GM21447 (cell line): ENCODE measurements at regions not wholly inside any gene's neighbourhood (a gene's known extent, or its start where the extent isn't known, plus 50 kb on each side); places are given as distances from the start of the nearest gene placed in this dataset.
A peak's percentile ranks its signal among the peaks of the same experiment; 100 is the strongest.
"Not testable (repeated sequence)": the region's sequence is repeated elsewhere in the genome, so short reads cannot be mapped to it uniquely, and the experiment has no call there.

ENCODE experiments used
- ATAC-seq: cut with Tn5 transposase; IDR thresholded peaks from one replicate; pipeline ENCODE4 v1.9.1; 2021; ENCODE audit not compliant: unreplicated experiment

DNA sequence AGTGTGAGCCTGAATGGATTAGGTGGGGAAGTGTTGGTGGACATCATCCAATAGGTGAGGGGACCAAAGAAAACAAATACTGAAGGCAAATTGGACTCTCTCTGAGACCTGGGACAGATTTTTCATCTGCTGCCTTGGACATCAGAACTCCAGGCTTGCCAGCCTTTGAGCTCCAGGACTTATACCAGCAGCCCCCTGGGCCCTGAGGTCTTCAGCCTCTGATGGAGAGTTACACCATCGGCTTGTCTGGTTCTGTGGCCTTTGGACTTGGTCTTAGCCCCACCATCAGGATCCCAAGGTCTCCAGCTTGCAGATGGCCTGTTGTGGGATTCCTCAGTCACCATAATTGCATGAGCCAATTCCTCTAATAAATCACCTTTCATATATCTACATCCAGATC lies 80.8 kb upstream of the SLC8A3 start:
- no peak for ATAC-seq

DNA sequence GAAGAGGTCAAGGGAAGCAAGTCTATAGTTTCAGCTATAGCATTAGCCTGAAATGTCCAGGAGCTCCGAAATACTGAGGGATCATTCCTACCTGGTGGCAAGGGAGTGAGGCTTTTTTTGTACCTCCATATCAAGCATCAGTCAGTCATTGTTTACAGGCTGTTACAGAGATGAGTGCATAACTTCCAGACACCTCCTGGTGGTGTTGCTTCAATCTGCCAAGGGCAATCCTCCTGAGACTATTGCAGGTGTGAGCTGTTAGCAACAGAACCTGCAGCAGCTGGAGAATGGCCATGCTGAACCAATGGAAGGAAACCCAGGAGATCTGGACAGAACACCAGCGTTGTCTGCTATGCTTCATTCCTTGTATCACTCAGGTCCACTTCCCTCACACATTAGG lies 80.0 kb upstream of the SLC8A3 start:
- ATAC-seq: no peak

DNA sequence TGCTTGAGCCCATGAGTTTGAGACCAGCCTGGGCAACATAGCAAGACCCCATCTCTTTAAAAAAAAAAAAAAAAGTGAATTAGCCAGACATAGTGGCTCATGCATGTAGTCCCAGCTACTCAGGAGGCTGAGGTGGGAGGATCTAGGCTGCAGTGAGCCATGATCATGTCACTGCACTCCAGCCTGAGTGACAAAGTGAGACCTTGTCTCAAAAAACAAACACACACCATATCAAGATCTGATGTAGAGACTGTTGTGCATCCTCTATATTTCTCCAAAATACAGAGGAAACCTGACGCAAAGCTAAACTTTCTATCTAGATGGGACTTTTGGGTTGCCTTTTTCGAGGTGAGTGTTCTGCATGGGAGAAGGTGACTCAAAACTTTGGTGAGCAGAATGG lies 77.4 kb upstream of the SLC8A3 start:
- ATAC-seq: no peak

DNA sequence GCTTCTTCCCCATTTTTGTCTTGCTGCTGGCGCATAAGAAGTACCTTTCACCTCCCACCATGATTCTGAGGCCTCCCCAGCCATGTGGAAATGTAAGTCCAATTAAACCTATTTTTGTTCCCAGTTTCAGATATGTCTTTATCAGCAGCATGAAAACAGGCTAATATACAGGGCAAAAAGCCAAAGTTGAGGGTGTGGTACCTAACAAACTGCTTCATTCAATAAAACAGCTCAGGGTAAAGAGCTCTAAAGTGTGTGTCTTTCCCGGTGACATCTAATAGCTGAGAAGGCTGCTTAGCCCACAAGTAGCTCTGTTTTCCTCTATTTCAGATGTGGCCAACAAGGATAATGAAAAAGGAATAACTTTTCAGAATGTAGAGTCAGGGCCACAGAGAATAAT lies 76.7 kb upstream of the SLC8A3 start:
- ATAC-seq: no peak

DNA sequence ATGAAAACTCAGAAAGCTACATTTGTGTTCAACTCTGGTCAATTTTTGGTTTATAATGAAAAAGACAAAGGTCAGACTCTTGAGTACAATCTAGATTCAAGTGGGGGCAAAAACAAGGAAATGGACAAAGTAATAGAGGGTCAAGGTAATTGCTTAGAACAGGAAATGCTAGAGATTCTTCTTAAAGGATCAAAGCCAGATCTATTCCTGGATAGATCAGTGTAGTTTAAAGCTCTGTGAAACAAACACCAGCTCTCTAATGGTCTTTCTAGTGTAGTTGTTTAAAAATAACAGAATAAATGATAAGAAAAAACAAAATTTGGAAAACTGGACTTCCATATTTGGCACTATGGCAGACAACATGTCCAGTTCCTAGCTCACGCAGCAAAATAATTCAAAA lies 70.7 kb upstream of the SLC8A3 start:
- no peak for ATAC-seq

DNA sequence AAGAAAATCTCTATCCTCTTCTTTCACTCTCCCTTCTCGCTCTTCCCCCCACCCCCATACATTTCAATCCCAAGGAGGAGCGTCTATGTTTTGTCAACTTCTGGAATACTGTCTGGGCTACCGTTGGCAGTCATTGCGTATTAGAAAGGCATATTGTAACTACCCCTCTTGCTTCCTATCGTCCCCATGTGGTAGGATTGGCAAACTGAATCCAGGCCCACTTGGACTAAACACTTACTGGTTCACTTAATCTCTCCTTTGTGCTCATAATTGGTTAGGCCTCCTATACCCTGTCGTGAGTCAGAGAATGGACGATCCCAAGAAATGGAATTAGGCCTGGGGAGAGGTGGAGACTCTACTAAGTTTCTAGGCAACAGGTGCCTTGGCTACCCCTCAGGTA lies 68.8 kb upstream of the SLC8A3 start:
- no peak for ATAC-seq

DNA sequence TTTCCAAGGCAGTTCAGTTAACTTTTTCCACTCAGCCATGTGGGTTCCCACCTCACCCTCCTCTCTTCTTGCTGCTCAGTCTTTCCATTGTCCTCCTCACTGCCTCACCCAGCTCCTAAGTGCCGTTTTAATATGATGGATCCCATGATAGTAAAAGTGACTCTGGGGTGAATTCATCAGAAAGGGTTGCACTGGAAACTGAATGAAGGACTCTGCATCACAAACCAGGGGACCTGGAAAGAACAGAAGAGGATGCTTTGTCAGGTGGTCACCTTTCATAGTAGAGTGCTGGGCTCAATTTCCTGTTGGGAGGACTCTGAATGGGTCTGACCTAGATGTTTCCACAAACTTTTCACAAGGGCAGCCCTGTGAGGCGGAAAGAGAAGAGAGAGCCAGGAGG lies 67.8 kb upstream of the SLC8A3 start:
- ATAC-seq: no peak

DNA sequence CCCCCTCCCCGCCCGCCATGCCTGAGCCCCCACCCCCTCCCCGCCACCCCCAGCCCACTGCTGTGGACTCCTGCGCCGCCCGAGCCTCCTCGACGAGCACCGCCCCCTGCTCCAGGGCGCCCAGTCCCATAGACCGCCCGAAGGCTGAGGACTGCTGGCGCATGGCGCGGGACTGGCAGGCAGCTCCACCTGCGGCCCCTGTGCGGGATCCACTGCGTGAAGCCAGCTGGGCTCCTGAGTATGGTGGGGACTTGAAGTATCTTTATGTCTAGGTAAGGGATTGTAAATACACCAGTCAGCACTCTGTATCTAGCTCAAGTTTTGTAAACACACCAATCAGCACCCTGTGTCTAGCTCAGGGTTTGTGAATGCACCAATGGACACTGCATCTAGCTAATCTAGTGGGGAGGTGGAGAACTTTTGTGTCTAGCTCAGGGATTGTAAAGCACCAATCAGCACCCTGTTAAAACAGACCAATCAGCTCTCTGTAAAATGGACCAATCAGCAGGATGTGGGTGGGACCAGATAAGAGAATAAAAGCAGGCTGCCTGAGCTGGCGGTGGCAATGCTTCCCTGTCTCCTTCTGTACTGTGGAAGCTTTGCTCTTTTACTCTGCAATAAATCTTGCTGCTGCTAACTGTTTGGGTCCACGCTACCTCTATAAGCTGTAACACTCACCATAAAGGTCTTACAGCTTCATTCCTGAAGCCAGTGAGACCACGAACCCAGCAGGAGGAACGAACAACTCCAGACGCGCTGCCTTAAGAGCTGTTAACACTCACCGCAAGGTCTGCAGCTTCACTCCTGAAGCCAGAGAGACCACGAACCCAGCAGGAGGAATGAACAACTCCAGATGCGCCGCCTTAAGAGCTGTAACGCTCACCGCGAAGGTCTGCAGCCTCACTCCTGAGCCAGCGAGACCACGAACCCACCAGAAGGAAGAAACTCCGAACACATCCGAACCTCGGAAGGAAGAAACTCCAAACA lies 66.6 kb upstream of the SLC8A3 start:
- not testable (repeated sequence) for ATAC-seq

DNA sequence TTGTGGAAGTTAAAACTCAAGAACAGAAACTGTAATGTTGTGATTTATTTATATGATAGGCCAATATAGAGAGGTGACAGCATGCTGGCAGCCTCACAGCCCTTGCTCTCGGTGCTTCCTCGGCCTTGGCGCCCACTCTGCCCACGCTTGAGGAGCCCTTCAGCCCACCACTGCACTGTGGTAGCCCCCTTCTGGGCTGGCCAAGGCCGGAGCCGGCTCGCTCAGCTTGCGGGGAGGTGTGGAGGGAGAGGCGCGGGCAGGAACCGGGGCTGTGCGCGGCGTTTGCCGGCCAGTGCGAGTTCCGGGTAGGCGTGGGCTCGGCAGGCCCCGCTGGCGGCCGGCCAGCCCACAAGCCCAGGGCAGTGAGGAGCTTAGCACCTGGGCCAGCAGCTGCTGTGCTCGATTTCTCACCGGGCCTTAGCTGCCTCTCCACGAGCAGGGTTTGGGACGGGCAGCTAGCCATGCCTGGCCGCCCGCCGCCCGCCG lies 65.8 kb upstream of the SLC8A3 start:
- peak; percentile 76 for ATAC-seq

DNA sequence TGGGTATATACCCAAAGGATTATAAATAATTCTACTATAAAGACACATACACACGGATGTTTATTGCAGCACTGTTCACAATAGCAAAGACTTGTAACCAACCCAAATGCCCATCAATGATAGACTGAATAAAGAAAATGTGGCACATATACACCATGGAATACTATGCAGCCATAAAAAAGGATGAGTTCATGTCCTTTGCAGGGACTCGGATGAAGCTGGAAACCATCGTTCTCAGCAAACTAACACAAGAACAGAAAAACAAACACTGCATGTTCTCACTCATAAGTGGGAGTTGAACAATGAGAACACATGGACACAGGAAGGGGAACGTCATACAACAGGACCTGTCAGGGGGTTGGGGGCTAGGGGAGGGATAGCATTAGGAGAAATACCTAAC lies 64.8 kb upstream of the SLC8A3 start:
- not testable (repeated sequence) for ATAC-seq

DNA sequence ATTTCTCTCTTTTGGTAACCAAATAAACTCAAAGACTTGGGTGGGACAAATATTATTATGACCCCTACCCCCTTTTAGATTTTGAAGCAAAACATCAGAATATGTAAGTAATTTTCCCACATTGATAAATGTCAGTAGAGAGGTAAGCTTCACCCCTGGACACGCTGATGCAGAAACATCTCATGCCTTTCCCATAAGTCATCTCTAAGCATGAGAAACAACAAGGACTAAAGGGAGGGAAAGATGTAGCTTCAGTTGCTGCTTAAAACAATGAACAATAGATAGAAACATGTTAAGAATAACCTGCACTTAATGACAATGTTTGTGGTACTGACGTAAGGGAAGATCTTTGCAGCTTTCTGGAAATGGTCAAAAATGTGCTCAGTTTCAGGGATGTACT lies 56.3 kb upstream of the SLC8A3 start:
- no peak for ATAC-seq

DNA sequence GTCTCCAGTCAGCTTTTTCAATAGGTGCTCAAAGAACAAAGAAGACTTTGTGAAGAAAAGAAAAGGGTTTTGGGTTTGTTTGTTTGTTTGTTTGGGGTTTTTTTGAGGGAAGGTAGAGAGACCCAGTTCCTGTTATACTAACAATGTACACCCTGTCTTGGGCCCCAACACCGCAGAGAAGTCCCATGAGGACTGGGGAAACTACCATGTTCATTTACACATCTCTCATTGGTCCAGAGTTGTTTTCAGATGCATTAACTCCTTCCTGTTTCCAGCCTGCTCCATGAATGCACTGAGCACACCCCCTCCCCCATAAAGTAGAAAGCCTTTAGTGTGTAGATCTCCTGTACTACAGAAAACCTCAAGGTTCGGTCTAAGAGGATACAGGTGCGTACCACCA lies 51.1 kb upstream of the SLC8A3 start:
- ATAC-seq: peak; percentile 92

DNA sequence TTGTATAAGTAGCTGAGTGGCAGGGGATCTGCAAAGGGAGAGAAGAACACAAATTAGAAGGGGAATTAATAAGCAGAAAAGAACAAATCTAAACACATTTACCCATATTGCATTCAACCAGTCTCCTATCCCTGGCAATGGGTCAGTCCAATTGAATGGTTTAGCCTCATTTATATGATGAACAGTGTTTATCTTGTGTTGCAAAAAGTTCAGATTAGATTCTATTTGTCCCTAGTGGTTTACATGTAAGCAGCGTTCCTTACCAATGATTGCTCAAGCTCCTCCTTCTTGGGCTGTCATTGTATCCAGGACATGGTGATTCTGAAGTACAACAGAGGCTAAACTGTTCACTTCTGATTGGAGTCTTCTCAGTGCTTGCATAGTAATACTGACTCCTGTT lies 49.9 kb upstream of the SLC8A3 start:
- ATAC-seq: not testable (repeated sequence)
